ENCODE measurements at regions not wholly inside any gene's neighbourhood (a gene's known extent, or its start where the extent isn't known, plus 50 kb on each side); places are given as distances from the start of the nearest gene placed in this dataset.

DNA sequence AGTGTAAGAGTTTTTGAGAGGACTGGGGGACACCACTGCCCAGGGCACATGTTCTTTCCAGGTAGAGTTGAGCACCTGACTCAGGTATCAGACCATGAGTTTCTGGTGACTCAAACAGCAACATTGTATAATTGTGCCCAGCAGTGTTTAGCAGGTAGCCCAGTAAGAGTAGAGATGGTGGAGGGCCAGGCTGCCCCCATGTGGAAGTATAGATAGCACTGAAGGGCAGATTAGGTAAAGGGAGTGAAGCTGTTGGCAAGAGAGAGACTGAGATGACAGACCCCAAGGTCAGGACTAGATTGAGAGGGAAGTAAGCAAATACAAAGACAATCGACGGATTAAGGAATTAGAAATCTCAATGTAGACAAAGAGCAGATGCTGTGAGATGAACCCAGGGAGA is 74.6 kb downstream of the TRIM42 start:
- Mint-ChIP-seq H3K27me3 (ENCODE audit: insufficient read depth) (peaks cover 4% of the 10 kb centered on the region; the same call in 1 of the 2 replicates), H3K4me1 (ENCODE audit: low read depth) (no peaks in the 10 kb centered on the region)

GRCh38 chr3:140753865-140754754 is 76.2 kb downstream of the TRIM42 start:
- Mint-ChIP-seq H3K9me3 (peaks cover 75% of the 10 kb centered on the region), H3K4me1 (ENCODE audit: low read depth) (no peaks in the 10 kb centered on the region), H3K4me3 (no peak overlapping the region), H3K27me3 (ENCODE audit: insufficient read depth) (peaks cover 4% of the 10 kb centered on the region; the same call in 1 of the 2 replicates), H3K36me3 (ENCODE audit: low read depth) (no peaks in the 10 kb centered on the region), H3K27ac (no peak overlapping the region)
- no peak for TF ChIP-seq CTCF (IDR thresholded peaks at IDR 0.05)
- DNase-seq = no peak

More for the DNA sequence above, 74.6 kb downstream of the TRIM42 start:
- DNase-seq = no peak
- Mint-ChIP-seq H3K4me3 (no peak overlapping the region), H3K27ac (no peak overlapping the region), H3K36me3 (ENCODE audit: low read depth) (no peaks in the 10 kb centered on the region), H3K9me3 (peaks cover 66% of the 10 kb centered on the region)
- no peak for TF ChIP-seq CTCF (IDR thresholded peaks at IDR 0.05)

DNA sequence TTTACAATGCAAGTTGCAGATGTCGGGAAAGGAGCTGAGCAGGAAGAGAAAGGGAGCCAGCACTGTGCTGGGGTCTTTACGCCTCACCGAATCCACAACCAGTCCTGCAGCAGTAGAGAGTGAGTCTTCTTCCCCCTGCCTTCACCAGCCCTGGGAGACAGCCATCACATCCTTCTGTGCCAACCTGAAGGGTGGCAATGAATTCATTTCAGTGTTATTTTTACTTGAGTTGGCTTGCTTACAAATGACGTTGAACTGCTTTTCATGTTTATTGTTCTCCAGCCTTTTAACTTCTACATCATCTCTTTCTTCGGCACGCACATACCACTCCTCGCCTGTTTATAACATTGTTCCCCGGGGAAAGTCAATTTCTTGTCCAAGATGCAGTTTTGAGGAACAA is 77.1 kb downstream of the TRIM42 start:
- H3K27ac Mint-ChIP-seq = no peak overlapping the region
- no peak overlapping the region for H3K4me3 Mint-ChIP-seq

DNA sequence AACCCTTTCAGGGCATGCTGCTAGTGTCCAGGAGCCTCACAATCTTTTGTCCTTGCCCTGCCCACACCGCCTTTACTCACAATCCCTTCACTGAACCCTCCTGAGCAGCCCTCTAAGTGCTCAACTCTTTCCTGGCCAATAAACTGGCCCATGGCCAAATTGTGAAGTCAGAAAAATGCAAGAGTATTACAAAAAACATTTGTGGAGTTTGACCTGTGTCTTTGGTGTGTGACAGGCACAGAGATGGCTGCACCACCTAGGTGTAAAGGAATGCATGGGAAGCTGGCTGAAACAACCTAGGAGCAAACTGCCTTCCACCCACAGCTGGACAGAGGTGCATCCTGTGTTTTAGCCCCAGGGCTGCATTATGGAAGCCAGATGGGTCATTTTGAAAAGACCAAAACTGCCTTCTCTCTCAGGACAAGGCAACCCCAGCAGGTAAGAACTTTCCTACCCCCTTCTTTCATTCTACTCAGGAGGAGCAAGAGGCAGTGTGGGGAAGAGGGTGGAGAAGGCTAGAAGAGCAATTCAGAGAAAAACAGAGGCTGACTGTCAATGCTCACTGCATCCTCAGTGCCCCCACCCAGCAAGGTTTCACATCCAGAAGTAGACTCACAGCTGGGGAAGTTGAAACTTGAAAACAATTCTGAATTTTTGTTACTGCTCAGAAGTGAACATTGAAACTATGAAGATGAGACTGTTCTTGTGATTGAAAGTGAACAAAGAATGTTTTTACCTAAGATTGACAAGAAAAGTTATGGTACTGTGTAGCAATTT is 78.6 kb downstream of the TRIM42 start:
- Mint-ChIP-seq H3K4me3 (no peak overlapping the region), H3K27ac (no peak overlapping the region), H3K36me3 (ENCODE audit: low read depth) (no peaks in the 10 kb centered on the region), H3K9me3 (peaks cover 55% of the 10 kb centered on the region), H3K27me3 (ENCODE audit: insufficient read depth) (peaks cover 6% of the 10 kb centered on the region; the same call in 1 of the 2 replicates), H3K4me1 (ENCODE audit: low read depth) (no peaks in the 10 kb centered on the region)
- DNase-seq = no peak
- TF ChIP-seq CTCF (IDR thresholded peaks at IDR 0.05) = no peak

More for the DNA sequence above, 77.1 kb downstream of the TRIM42 start:
- Mint-ChIP-seq H3K27me3 (ENCODE audit: insufficient read depth) (peaks cover 4% of the 10 kb centered on the region; the same call in 1 of the 2 replicates), H3K4me1 (ENCODE audit: low read depth) (no peaks in the 10 kb centered on the region), H3K36me3 (ENCODE audit: low read depth) (no peaks in the 10 kb centered on the region), H3K9me3 (peaks cover 68% of the 10 kb centered on the region)
- DNase-seq = no peak
- no peak for TF ChIP-seq CTCF (IDR thresholded peaks at IDR 0.05)

DNA sequence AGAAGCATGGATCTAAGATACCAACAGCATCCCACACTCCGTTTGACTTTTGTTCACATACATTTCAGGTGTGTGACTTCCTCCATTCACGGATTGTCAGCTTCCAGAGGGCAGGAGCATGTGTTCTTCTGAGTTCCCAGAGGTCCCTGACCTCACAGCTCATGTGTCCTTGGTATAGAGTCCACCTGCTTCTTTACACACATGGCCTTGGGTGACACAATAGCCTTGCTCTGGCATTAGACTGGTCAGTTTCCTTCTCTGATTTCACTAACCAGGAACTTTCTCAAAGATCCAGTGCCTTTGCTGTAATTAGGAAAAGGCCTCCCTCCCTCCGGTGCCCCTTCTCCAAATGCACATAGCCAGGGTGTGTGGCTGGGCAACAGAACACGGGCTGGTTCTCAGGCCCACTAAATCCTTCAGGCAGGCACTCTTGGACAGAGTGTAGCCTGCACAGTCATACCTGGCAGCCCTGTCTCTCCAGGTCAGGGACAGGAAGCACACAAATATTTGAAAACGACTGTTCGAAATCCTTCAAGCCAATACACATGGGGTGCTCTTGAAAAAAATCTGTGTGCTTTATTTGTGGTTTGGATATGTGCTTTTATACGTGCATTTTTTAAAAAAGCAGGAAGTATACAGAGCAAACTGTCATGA is 81.1 kb downstream of the TRIM42 start:
- Mint-ChIP-seq H3K27me3 (ENCODE audit: insufficient read depth) (peaks cover 4% of the 10 kb centered on the region; the same call in 1 of the 2 replicates), H3K9me3 (peaks cover 36% of the 10 kb centered on the region), H3K4me1 (ENCODE audit: low read depth) (no peaks in the 10 kb centered on the region), H3K4me3 (no peak overlapping the region), H3K36me3 (ENCODE audit: low read depth) (no peaks in the 10 kb centered on the region), H3K27ac (no peak overlapping the region)
- no peak for TF ChIP-seq CTCF (IDR thresholded peaks at IDR 0.05)
- no peak for DNase-seq
